T follicular helper cell (primary cell): ENCODE measurements at regions not wholly inside any gene's neighbourhood (a gene's known extent, or its start where the extent isn't known, plus 50 kb on each side); places are given as distances from the start of the nearest gene placed in this dataset.
"Not testable (repeated sequence)": the region's sequence is repeated elsewhere in the genome, so short reads cannot be mapped to it uniquely, and the experiment has no call there.

ENCODE experiments used
- DNase-seq: peaks from one replicate; pipeline ENCODE4 v3.0.0-alpha.2; 2020; ENCODE audit warnings: low read depth

DNA sequence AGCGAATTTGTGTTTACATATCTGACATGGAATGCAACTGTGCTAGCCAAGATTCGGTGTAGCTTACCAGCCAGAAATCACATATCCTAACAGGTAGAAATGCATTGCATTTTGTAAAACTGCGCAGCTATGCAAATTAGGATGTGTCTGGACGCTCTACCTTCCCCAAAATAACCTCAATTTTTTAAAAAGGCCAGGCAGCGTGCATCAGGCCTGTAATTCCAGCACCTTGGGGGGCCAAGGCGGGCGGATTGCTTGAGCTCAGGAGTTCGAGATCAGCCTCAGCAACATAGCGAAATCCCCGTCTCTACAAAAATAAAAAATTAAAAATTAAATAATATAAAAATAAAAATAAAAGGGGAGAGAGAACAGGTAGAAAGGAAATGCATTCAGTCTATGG lies 305.0 kb downstream of the TYW1 start:
- DNase-seq, result no peak

DNA sequence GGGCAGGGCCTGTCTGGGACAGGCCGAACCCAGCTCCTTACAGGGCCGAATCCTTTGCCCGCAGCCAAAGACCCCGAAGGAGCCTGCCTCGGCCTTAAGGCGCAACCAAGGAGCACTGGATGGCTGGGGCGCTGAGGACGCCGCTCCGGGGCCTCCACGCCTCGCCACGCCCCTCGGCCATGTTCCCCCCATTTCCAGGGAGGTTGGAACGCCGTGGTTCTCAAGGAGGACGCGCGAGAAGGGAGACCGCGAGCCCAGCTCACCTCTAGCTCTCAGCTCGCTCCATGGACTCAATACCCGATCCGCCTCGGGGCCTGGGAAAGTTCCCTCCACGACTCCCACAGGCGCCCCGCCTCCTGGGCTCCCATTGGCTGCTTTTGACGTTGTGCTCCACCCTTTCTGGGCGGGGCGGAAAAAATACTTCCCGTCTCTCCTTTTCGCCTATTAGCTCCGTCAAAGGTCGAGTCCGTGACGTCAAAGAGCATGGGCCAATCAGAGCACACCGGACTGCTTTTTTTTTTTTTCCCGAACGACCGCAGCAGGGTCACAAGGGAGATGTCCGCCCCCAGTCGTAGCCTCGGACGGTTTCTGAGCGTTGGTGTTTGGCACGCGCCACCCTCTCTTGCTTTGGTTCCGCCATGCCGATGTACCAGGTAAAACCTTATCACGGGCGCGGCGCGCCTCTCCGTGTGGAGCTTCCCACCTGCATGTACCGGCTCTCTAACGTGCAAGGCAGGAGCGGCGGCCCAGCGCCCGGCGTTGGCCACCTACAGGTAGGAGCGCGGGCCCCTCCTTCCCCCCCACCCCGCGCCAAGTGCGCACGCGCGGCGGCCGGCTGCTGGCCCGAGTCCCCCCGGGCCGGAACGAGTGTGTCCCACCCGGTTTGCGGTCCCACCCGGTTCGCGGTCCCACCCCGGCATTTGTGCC lies 305.7 kb downstream of the TYW1 start:
- DNase-seq, result peak; percentile 96

DNA sequence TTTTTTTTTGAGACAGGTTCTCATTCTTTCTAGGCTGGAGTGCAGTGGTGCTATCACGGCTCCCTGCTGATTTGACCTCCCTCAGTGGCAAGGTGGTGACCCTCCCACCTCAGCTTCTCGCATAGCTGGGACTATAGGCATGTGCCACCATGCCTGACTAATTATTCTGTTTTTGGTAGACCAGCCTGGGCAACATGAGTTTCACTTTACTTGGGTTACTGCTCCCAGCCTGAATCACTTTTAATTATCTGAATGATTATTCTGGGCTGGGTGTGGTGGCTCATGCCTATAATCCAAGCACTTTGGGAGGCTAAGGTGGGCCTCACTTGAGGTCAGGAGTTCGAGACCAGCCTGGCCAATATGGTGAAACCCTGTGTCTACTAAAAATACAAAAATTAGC lies 308.2 kb downstream of the TYW1 start:
- DNase-seq, result not testable (repeated sequence)

DNA sequence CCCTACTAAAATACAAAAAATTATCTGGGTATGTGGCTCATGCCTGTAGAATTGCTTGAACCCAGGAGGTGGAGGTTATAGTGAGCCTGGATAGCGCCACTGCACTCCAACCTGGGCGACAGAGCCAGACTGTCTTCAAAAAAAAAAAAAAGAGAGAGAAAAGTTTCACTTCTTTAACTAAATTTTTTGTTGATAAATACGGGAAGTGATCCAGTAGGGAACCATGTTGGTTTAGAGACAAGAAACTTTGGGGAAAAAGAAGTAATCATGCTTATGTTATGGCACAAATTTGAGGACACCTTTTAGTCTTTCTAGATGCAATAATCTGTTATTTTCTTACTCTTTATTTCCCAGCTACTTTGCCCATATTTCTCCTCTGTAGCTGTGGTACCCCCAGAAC lies 309.7 kb downstream of the TYW1 start:
- DNase-seq, result no peak

DNA sequence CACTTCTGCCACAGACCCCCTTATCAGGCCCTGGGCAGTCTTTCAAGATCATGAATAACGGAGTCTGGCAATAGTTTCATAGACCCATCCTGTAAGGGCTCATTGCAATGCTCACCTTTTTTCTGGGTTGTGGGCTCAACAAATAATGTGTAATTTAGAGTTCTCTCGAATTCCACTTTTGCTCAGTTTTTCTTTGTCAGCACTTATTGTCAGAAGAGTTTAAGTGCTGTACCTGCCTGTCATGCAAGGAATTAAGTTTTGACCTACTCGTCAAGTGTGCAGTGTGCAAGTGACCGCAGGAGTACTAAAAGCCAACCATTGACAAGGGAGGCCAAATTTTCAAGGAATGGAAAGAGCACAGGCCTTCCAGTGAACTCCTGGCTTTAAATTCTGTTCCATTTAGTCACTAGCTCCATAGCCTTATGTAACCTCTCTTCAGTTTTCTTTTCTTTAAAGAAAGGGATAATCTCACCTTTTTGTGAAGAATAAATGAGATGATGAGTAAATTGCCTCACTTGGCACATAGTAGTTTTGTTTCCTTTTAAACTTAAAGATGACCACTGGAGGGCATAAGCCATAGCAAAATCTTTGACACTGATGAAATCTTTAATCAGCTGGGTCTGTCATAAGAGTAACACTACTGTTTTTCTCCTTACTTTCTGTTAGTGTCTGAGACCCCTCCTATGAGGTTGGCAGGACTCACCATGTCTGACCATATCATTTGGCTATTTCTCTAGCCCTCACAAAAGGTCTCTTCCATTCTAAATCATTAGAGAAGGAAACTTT lies 313.3 kb downstream of the TYW1 start:
- DNase-seq, result no peak

DNA sequence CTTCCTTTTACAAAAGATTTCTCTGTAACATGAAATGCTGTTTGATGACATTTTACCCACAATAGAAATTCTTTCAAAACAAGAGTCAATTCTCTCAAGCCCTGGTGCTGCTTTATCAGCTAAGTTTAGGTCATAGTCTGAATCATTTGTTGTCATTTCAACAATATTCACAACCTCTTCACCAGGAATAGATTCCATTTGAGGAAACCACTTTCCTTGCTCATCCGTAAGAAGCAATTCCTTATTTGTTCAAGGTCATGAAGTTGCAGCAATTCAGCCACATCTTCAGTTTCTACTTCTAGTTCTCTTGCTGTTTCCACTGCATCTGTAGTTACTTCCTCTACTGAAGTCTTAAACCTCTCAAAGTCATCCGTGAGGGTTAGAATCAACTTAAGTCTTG lies 315.3 kb downstream of the TYW1 start:
- no peak for DNase-seq

DNA sequence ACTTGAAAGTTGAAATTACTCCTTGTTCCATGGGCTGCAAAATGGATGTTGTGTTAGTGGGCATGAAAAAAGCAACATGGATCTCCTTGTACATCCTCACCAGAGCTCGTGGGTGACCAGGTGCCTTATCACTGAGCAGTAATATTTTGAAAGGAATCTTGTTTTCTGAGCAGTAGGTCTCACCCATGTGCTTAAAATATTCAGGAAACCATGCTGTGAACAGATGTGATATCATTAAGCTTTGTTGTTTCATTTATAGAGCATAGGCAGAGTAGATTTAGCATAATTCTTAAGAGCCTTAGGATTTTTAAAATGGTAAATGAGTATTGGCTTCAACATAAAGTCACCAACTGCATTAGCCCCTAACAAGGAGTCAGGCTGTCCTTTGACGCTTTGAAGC lies 316.6 kb downstream of the TYW1 start:
- no peak for DNase-seq

DNA sequence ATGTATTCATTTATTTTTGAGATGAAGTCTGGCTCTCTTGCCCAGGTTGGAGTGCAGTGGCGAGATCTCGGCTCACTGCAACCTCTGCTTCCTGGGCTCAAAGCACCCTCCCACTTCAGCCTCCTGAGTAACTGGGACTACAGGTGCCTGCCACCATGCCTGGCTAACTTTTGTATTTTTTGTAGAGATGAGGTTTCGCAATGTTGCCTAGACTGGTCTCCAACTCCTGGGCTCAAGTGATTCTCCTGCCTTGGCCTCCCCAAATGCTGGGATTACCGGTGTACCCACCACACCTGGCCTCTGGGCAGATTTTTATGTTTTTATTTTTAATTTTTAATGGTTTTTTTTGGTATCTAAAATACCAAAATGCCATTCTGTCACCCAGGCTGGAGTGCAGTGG lies 320.3 kb downstream of the TYW1 start:
- not testable (repeated sequence) for DNase-seq

DNA sequence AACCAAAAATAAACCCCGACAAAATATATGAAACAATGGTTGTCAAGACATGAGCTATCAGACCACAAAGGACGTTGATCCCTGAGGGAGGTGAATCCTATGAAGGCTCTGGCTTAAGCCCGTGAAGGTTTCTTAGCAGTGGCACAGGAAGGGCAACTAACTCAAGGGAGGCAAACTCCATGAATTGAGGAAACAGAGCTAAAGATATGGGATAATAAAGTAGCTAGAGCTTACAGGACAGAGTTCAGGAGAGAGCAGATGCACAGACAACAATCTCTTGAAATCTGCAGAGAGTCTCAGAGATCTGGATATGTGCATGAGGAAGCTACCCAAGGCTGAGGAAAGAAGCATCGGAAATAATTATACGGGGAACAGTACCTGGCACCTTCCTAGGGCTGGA lies 331.6 kb downstream of the TYW1 start:
- not testable (repeated sequence) for DNase-seq

DNA sequence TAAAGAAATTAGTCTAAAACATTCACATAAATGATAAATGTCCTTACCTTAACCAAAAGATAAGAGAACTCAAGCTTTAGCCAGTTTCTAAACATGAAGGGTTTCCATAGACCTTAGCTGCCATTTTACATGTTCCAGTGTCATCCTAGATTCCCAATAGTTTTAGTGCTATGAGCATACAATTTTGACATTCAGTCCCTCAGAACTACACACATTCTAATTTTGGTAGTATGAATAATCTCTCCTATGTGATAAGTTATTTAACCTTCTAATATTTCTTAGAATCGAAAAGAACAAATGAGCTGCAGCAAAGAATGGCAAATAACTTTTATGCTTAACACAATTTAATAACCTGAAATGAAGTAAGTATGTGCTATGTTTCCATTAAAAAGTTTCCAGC lies 338.5 kb downstream of the TYW1 start:
- DNase-seq, result not testable (repeated sequence)

DNA sequence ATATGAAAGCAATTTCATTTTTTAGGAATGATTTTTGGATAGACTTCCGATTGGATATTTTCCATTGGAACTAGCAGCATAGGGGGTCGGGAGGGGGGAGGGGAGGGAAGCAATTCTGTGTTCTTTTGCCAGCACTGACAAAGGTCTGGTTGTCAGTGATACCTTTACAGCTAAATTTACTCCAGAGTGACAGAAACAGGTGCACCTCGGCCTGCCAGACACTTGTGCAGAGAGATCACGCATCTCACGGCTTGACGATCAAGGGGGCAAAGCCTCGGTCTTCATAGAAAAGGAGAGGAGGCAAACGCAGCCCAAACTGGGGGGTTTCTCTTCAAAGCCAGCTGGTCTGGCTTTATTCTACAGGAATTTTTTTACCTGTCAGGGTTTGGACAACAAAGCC lies 339.0 kb downstream of the TYW1 start:
- DNase-seq, result not testable (repeated sequence)

DNA sequence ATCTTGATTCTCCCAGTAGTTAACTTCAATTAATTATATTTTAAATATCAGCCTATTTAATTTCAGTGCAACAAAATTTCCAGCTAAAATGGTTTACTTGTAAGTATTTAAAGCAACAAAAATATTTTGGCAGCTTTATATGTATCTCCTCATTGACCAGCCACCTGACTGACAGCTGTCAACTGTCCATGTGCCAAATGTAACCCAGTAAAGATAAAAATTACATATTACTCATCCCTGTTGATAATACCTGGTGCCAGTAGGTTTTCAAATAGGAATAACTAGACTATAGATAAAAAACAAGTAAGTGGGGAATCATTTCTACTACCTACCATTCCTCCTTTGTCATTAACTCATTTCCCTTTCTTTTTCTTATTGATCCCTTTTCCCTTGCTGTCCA lies 341.9 kb downstream of the TYW1 start:
- DNase-seq, result not testable (repeated sequence)

DNA sequence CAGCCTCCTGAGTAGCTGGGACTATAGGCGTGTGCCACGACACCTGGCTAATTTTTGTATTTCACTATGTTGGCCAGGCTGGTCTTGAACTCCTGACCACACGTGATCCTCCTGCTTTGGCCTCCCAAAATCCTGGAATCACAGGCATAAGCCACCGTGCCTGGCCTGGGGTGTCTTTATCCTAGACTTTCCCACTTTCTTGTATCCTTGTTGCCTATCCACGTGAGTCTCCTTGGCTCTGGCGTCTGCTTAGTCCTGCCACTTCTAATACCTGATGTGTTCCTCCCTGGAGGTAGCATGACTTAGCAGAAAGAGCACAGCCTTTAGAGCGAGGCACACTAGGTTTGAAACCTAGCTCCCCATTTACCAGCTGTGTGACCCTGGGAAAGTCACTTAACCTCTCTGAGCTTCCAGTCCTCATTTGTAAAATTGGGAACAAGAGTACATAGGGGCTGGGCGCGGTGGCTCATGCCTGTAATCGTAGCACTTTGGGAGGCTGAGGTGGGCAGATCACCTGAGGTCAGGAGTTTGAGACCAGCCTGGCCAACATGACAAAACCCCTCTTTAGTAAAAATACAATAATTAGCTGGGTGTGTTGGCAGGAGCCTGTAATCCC lies 344.6 kb downstream of the TYW1 start:
- DNase-seq, result no peak

DNA sequence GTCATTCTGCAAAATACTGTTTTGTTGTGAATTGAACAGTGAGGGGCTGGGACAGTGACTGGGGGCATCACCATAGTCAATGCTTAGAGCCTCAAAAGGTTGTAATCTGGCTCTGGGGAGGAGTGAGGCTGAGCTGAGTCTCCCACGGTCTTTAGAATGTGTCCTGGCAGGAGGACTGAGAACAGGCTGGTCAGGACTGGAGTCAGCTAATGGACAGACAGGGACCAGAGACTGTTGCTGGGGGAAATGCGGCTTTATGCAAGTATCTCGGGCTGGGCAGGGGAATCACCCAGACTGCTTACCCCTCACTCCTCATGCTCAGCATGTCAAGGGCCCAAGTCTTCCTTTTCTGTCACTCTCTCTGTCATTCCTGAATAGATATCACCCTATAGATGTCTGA lies 346.5 kb downstream of the TYW1 start:
- no peak for DNase-seq

DNA sequence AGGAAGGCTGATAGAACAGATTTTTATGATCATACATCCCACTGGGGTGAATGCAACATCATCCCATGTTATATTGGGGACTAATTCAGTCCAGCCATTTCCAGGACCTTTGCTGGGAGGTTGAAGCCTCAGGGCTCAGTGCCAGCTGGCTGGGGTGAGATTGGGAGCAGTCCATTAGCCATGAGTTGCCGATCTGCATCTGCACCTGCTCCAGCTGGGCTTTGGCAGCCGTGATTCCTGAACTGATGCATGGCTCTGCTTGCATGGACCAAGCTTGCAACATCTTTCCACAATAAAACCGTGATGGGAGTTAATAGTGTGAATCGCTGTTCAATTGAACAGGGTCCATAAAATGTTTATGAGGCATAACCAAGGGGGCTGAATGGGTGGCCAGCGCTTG lies 346.9 kb downstream of the TYW1 start:
- no peak for DNase-seq

DNA sequence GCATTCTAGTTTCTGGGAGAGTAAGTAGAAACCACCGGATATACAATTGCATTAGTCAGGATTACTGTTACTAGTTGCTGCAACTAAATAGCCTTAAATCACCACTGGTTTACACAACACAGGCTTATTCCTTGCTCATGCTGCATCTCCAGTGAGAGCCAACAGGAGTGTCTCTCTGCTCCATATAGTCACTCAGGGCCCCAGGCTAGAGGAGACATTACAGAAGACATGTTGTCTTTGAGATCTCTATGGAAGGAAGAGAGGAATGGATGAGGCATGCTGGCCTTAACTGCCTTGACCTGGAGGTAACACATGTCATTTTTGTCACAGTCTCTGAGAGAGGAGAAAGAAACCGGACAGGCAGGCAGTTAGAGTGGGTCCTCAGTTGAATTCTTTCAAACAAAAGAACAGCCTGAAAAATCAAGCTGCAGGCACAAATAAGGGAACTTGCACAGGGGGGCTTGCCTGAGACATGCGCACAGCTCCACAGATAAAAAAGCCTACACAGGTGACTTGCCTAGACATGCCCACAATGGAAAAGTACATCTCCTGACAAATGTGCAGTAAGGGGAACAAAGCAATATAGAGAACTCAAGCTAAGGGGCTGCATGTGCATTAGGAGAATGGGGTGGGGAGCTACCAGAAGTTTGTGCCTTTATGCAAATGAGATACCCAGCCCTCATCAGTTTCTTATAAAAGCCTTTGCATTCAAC lies 348.0 kb downstream of the TYW1 start:
- no peak for DNase-seq

DNA sequence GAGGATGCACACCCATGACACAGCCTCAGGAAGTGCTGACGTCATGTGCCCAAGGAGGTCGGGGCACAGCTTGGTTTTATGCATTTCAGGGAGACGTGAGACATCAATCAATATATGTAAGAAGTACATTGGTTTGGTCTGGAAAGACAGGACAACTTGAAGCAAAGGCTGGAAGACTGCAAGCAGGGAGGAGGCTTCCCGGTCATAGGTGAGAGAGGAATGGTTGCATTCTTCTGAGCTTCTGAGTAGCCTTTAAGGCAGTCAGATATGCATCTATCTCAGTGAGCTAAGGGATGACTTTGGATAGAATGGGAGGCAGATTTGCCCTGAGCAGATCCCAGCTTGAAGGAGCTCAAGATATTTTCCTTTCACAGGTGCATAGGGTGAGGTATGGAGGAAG lies 349.5 kb downstream of the TYW1 start:
- no peak for DNase-seq

DNA sequence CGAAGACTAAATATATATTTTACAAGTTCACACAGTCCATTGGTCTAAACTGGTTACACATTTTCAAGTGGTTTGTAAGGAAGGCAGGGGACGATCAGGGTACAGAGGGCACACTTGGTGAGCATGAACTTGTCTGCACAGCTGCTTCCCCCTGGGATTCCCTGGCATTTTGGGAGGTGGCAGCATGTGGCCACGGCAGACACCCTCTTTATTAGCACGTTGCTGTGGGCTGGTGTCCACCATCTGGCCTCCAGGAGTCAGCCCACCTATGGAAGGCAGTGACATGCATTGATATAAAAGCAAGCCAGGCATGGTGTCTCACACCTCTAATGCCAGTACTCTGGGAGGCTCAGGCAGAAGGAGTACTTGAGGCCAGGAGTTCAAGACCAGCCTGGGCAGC lies 350.2 kb downstream of the TYW1 start:
- no peak for DNase-seq

DNA sequence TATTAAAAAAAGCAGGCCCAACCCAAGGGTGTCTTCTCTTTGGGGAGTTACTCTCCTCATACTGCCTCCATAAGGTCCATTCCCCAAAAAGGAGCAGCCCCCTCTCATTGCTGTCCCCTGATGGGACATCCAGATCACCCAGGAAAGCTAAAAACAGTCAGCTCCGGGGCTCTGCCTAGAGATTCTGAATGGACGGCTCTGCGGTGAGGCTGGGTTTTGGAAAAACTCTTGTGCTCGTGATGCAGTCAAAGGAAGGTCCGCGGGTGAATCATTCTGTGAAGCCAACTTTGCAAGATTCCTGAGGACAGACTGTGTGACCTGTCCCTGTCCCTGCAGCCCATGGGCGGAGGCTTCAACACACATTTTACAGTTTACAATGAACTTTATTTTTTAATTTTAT lies 351.5 kb downstream of the TYW1 start:
- DNase-seq, result no peak

DNA sequence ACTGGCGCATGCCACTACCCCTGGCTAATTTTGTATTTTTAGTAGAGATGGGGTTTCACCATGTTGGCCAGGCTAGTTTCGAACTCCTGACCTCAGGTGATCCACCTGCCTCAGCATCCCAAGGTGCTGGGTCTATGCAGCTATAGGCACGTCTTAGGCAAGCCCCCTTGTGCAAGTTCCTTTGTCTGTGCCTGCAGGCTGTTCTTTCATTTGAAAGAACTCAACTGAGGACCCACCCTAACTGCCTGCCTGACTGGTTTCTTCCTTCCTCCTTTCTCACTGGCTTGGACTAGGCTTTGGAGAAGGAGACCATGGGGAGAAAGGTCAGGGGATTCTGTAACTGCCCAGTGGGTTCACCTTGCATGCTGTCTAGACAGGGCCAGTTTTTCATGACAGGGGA lies 361.0 kb downstream of the TYW1 start:
- DNase-seq, result not testable (repeated sequence)

DNA sequence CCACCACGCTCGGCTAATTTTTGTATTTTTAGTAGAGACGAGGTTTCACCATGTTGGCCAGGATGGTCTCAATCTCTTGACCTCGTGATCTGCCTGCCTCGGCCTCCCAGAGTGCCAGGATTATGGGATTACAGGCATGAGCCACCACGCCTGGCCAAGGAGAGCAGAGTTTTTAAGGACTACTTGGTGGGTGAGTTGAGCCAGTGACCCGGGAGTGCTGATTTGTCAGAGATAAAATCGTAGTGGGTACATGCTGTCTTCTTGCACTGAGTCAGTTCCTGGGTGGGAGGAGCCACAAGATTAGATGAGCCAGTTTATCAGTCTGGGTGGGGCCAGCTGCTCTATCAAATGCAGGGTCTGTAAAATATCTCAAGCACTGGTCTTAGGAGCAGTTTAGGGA lies 361.7 kb downstream of the TYW1 start:
- not testable (repeated sequence) for DNase-seq

DNA sequence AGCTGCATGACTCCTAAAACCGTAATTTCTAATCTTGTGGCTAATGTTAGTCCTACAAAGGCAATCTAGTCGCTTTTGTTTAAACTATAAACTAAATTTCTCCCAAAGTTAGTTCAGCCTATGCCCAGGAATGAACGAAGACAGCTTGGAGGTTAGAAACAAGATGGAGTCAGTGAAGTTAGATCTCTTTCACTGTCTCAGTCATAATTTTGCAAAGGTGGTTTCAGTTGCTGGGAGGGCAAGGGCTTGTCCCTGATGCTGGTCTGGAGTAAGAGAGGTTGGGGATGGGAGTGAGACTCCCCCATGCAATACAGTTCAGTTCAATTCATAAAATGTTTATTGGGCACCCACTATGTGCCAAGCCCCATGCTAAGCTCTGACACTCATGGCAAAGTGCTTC lies 362.1 kb downstream of the TYW1 start:
- DNase-seq, result not testable (repeated sequence)
